Ishikawa (cell line): ENCODE measurements at regions not wholly inside any gene's neighbourhood (a gene's known extent, or its start where the extent isn't known, plus 50 kb on each side); places are given as distances from the start of the nearest gene placed in this dataset.
A peak's percentile ranks its signal among the peaks of the same experiment; 100 is the strongest.

Experiments
- CEBPB ChIP-seq: IDR thresholded peaks from 2 replicates; pipeline ENCODE4 v1.6.1; 2012
- CREB1 ChIP-seq: IDR thresholded peaks from 2 replicates; pipeline ENCODE4 v1.6.1; 2012; ENCODE audit warnings: low read depth
- EGR1 ChIP-seq: IDR thresholded peaks from 2 replicates; pipeline ENCODE4 v1.6.1; 2012
- EP300 ChIP-seq: IDR thresholded peaks from 2 replicates; pipeline ENCODE4 v1.6.1; 2012; ENCODE audit warnings: borderline replicate concordance
- FOXM1 ChIP-seq: IDR thresholded peaks from 2 replicates; pipeline ENCODE4 v1.6.1; 2012; ENCODE audit warnings: low read depth, borderline replicate concordance
- NFIC ChIP-seq: IDR thresholded peaks from 2 replicates; pipeline ENCODE4 v1.6.1; 2012
- RAD21 ChIP-seq: IDR thresholded peaks from 2 replicates; pipeline ENCODE4 v1.6.1; 2012; ENCODE audit warnings: low read depth
- TAF1 ChIP-seq: IDR thresholded peaks from 2 replicates; pipeline ENCODE4 v1.6.1; 2012; ENCODE audit warnings: low read depth, mild to moderate bottlenecking
- TCF12 ChIP-seq: IDR thresholded peaks from 2 replicates; pipeline ENCODE4 v1.6.1; 2012; ENCODE audit warnings: low read depth
- TEAD4 ChIP-seq: IDR thresholded peaks from 2 replicates; pipeline ENCODE4 v1.6.1; 2012
- YY1 ChIP-seq: IDR thresholded peaks from 2 replicates; pipeline ENCODE4 v1.6.1; 2012; ENCODE audit warnings: low read depth
- ZBTB7A ChIP-seq: IDR thresholded peaks from 2 replicates; pipeline ENCODE4 v1.6.1; 2012; ENCODE audit warnings: low read depth
- TF ChIP-seq, protein P1 (sequence below): IDR thresholded peaks from 2 replicates; pipeline ENCODE4 v1.6.1; 2012
- TF ChIP-seq, protein P2 (sequence below): IDR thresholded peaks from 2 replicates; pipeline ENCODE4 v1.6.1; 2012
- TF ChIP-seq, protein P3 (sequence below): IDR thresholded peaks from 2 replicates; pipeline ENCODE4 v1.6.1; 2012; ENCODE audit warnings: low read depth, mild to moderate bottlenecking

DNA sequence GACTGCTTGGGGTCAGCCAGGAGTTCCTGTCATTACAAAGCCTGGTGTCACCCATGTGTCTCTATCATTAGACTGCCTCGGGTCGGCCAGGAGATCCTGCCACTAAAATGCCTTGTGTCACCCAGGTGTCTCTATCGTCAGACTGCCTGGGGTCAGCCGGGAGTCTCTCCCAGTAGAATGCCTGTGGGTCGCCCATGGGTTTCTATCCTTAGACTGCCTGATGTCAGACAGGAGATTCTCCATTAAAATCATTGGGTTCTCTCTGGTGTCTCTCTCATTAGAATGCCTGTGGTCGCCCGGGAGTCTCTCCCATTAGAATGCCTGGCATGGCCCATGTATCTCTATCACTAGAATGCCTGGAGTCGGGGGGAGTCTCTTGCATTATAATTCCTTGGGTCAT lies 2231.0 kb downstream of the TP53TG3F start:
- TF ChIP-seq YY1 (no peak), NFIC (no peak), TCF12 (no peak), CREB1 (no peak), CEBPB (no peak), ZBTB7A (no peak), RAD21 (no peak), EP300 (no peak)
- TF ChIP-seq, protein P1, sequence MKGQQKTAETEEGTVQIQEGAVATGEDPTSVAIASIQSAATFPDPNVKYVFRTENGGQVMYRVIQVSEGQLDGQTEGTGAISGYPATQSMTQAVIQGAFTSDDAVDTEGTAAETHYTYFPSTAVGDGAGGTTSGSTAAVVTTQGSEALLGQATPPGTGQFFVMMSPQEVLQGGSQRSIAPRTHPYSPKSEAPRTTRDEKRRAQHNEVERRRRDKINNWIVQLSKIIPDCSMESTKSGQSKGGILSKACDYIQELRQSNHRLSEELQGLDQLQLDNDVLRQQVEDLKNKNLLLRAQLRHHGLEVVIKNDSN: no peak
- TF ChIP-seq, protein P2, sequence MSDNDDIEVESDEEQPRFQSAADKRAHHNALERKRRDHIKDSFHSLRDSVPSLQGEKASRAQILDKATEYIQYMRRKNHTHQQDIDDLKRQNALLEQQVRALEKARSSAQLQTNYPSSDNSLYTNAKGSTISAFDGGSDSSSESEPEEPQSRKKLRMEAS: no peak

DNA sequence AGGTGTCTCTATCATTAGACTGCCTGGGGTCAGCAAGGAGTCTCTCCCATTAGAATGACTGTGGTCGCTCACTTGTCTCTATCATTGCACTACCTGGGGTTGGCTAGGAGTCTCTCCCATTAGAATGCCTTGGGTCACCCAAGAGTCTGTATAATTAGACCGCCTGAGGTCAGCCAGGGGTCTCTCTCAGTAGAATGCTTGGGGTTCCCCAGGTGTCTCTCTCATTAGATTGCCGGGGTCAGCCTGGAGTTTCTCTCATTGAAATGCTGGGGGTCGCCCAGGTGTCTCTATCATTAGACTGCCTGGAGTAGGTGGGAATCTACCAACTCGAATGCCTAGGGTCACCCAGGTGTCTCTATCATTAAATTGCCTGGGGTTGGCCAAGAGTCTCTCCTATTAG lies 2231.6 kb downstream of the TP53TG3F start:
- TF ChIP-seq TAF1: no peak
- TF ChIP-seq FOXM1: no peak
- no peak for TF ChIP-seq CEBPB
- no peak for TF ChIP-seq RAD21
- TF ChIP-seq TEAD4: no peak
- no peak for TF ChIP-seq ZBTB7A
- TF ChIP-seq EP300: no peak
- TF ChIP-seq NFIC: no peak
- TF ChIP-seq, protein P3, sequence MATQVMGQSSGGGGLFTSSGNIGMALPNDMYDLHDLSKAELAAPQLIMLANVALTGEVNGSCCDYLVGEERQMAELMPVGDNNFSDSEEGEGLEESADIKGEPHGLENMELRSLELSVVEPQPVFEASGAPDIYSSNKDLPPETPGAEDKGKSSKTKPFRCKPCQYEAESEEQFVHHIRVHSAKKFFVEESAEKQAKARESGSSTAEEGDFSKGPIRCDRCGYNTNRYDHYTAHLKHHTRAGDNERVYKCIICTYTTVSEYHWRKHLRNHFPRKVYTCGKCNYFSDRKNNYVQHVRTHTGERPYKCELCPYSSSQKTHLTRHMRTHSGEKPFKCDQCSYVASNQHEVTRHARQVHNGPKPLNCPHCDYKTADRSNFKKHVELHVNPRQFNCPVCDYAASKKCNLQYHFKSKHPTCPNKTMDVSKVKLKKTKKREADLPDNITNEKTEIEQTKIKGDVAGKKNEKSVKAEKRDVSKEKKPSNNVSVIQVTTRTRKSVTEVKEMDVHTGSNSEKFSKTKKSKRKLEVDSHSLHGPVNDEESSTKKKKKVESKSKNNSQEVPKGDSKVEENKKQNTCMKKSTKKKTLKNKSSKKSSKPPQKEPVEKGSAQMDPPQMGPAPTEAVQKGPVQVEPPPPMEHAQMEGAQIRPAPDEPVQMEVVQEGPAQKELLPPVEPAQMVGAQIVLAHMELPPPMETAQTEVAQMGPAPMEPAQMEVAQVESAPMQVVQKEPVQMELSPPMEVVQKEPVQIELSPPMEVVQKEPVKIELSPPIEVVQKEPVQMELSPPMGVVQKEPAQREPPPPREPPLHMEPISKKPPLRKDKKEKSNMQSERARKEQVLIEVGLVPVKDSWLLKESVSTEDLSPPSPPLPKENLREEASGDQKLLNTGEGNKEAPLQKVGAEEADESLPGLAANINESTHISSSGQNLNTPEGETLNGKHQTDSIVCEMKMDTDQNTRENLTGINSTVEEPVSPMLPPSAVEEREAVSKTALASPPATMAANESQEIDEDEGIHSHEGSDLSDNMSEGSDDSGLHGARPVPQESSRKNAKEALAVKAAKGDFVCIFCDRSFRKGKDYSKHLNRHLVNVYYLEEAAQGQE: no peak
- no peak for TF ChIP-seq CREB1
- TF ChIP-seq TCF12: no peak
- TF ChIP-seq EGR1: no peak
- TF ChIP-seq YY1: no peak
- TF ChIP-seq, protein P2: no peak
- TF ChIP-seq, protein P1: no peak

DNA sequence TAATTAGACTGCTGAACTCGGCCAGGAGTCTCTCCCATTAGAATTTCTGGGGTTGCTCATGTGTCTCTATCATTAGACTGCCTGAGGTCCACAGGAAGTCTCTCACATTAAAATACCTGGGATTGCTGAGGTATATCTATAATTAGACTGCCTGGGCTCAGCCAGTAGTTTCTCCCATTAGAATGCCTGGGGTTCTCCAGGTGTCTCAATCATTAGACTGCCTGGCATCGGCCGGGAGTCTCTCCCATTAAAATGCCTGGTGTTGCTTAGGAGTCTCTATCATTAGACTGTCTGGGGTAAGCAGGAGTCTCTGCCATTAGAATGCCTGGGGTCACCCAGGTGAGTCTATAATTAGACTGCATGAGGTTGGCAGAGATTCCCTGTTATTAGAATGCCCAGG lies 2233.4 kb downstream of the TP53TG3F start:
- peak; percentile 43; the same call in 1 of the 2 replicates for TF ChIP-seq EP300
- TF ChIP-seq, protein P2: no peak
- peak; percentile 66 for TF ChIP-seq TEAD4
- peak; percentile 52 for TF ChIP-seq TCF12
- TF ChIP-seq, protein P3: no peak

DNA sequence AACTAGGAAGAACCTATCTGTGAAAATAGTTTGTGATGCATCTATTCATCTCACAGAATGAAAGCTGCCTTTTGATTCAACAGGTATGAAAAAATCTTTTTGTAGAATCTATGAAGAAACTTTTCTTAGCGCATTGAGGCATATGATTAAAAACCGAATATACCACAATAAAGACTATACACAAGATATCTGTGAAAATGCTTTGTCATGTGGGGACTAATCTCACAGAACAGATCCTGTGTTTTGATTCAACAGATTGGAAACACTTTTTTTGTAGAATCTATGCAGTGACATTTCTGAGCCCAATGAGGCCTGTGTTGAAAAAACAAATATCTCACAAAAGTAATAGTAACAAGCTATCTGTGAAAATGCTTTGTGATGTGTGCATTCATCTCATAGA lies 2247.5 kb downstream of the TP53TG3F start:
- TF ChIP-seq ZBTB7A (no peak), FOXM1 (no peak), EGR1 (no peak), EP300 (no peak), TCF12 (no peak), RAD21 (no peak), TEAD4 (no peak), NFIC (no peak)
- TF ChIP-seq, protein P3: no peak
- TF ChIP-seq, protein P2: no peak
